Right lobe of liver (tissue), 6 donors: ENCODE measurements at regions not wholly inside any gene's neighbourhood (a gene's known extent, or its start where the extent isn't known, plus 50 kb on each side); places are given as distances from the start of the nearest gene placed in this dataset.

Experiments
- ATAC-seq, 4 donors: fragments of 200-7000 bp; cut with Tn5 transposase; one replicate each; pipeline ENCODE4 v1.9.1; 2020; ENCODE audit warnings: mild to moderate bottlenecking in 4 of 4, moderate library complexity in 4 of 4
- DNase-seq, 3 donors: peaks; one replicate each; pipeline ENCODE4 v3.0.0-alpha.2; 2020
- H3K27ac ChIP-seq, 3 donors: fragments of 200-600 bp; one replicate each; pipeline ENCODE4 v1.8.0; 2022
- H3K27me3 ChIP-seq, 2 donors: fragments of 200-600 bp; one replicate each; pipeline ENCODE4 v1.8.0; 2022
- H3K36me3 ChIP-seq, 4 donors: fragments of 200-600 bp; sonication (generic) in 1 of 4; one replicate each; pipeline versions ENCODE4 v1.5.1 to v1.8.0; 2017 to 2022; ENCODE audit warnings: control low read depth in 1 of 4
- H3K4me1 ChIP-seq, 4 donors: fragments of 200-600 bp; sonication (generic) in 1 of 4; one replicate each; pipeline versions ENCODE4 v1.5.1 to v1.8.0; 2017 to 2022; ENCODE audit warnings: control low read depth in 1 of 4
- H3K4me3 ChIP-seq, 3 donors: fragments of 200-600 bp; one replicate each; pipeline ENCODE4 v1.8.0; 2022
- H3K9me3 ChIP-seq, 4 donors: fragments of 200-600 bp; sonication (generic) in 1 of 4; one replicate each; pipeline versions ENCODE4 v1.5.1 to v1.8.0; 2017 to 2022; ENCODE audit warnings: control low read depth in 1 of 4
- CTCF ChIP-seq, 4 donors: fragments of 200-600 bp in 3 of 4; fragments of 450-650 bp in 1 of 4; IDR thresholded peaks; one replicate each; pipeline versions ENCODE4 v1.5.1 to v1.8.0; 2016 to 2022; ENCODE audit warnings: antibody characterized with exemption in 4 of 4, mild to moderate bottlenecking in 2 of 4
- POLR2A ChIP-seq: fragments of 450-650 bp; IDR thresholded peaks from one replicate; pipeline ENCODE4 v1.6.1; 2017; ENCODE audit warnings: antibody characterized with exemption, mild to moderate bottlenecking
- WGBS: methylation state at CpG from one replicate; pipeline ENCODE4 v1.1.6; 2018; ENCODE audit warnings: low coverage, low lambda C conversion rate; ENCODE audit not compliant: insufficient coverage; ENCODE audit errors: missing lambda C conversion rate; 5-methylcytosine and 5-hydroxymethylcytosine counted together
- intact Hi-C, 2 donors: fragments of 100-400 bp; cut with DNase I; formaldehyde crosslinking; loops; one replicate each; pipeline versions ENCODE4 v1.11.2 to v1.14.1; 2022
- donor health status: DM: no; HTN: yes; CAD: no.
- donor health status: DM: no; HTN: no; CAD: no.
- donor health status: DM: no; HTN: no; CAD: no.
- donor health status: DM: no; HTN: yes; CAD: no.
- donor health status: DM: no; HTN: yes; CAD: no.

- DNase-seq = no peak
- intact Hi-C loops = no loop called here
- H3K27ac ChIP-seq = no peak overlapping the region
- no peak for TF ChIP-seq CTCF (IDR thresholded peaks at IDR 0.05)
- TF ChIP-seq POLR2A = no peak
- no peaks in the 10 kb centered on the region for H3K36me3 ChIP-seq
- H3K4me3 ChIP-seq = no peak overlapping the region
- no peaks in the 10 kb centered on the region for H3K4me1 ChIP-seq
- no peaks in the 10 kb centered on the region for H3K9me3 ChIP-seq
- 66% methylated on average over 3 of the region's 4 CpGs for WGBS
- no peaks in the 10 kb centered on the region for H3K27me3 ChIP-seq
- ATAC-seq = no peak
Observed at GRCh38 chr11:27596388-27596787, 89.8 kb upstream of the LIN7C start.

DNA sequence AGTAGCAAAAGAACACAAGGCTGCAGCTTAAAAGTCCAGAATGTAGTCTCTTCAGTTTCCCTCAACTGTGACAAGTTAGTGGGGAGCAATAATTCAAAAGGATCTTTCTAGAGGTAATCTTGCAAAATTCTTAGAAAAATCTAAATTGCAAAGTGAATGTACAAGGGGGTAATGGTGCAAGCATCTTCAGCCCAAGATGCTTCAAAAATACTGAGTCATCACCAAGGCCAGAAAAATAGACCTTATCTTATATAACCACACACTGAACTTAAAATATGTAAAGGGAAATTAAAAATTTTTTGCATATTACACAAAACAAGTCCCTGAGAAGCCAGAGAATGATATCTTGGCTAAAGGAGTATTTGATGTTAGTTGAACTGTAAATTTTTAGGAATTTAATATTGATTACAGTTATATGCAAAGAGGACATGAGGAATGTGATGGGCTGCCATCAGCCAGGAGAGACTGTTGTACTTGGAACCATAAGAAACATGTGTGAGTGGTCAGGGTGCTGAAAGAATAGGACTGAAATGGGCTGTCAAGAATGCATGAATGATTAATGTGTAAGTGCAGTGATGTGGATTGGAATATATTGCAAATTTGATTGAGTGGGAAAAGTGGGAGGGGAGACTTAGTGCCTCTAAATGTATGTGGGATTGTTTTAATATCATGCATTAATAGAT lies 85.7 kb upstream of the LIN7C start:
- Histone ChIP-seq H3K27ac (no peak overlapping the region), H3K27me3 (no peaks in the 10 kb centered on the region), H3K36me3 (no peaks in the 10 kb centered on the region), H3K4me1 (no peaks in the 10 kb centered on the region), H3K4me3 (no peak overlapping the region), H3K9me3 (no peaks in the 10 kb centered on the region)
- TF ChIP-seq POLR2A (no peak), CTCF (IDR thresholded peaks at IDR 0.05) (no peak)
- ATAC-seq = no peak
- intact Hi-C loops = no loop called here
- no peak for DNase-seq

DNA sequence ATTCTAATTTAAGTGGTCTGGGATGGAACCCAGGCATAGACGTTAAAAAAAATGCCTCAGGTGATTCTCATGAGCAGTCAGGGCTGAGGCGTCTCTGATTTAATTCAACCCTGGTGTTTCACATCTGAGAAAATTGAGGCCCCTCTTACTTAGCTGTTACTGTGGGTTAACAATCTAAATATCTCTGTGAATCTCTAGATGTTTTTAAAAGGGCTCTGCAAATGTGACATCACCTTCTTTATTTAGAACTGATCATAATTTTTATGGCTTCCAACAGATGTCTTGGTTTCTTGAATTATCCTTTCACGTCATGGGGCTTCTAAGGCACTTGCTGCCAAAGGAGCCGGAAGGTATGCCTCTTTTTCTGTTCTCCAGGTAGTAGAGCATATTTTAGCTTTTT lies 76.1 kb upstream of the LIN7C start:
- Histone ChIP-seq H3K4me3 (no peak overlapping the region), H3K9me3 (no peaks in the 10 kb centered on the region), H3K27ac (no peak overlapping the region), H3K36me3 (no peaks in the 10 kb centered on the region), H3K27me3 (no peaks in the 10 kb centered on the region), H3K4me1 (no peaks in the 10 kb centered on the region)
- DNase-seq = no peak
- ATAC-seq = no peak
- TF ChIP-seq CTCF (IDR thresholded peaks at IDR 0.05) (no peak), POLR2A (no peak)
- intact Hi-C loops = no loop called here
- WGBS = 82% methylated on average over 4 of the region's 4 CpGs

DNA sequence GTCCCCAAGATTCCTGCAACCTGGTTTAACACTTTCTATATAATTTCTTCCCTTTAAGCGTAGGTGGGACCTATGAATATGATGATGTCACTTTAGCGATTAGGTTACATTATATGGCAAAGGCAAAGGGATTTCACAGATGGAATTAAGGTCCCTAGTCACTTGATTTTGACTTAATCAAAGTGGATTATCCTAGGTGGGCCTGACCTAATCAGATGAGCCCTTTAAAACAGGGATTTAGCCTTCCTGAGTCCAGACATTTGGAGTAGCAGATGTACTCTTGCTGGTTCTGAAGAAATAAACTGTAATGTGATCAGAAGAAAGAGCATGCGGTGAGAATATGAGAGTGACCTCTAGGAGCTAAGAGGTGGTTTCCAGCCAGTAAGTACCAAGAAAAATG lies 67.8 kb upstream of the LIN7C start:
- DNase-seq (no peak), ATAC-seq (no peak)
- Histone ChIP-seq H3K9me3 (no peaks in the 10 kb centered on the region), H3K27me3 (no peaks in the 10 kb centered on the region), H3K36me3 (no peaks in the 10 kb centered on the region), H3K4me1 (no peaks in the 10 kb centered on the region), H3K4me3 (no peak overlapping the region), H3K27ac (no peak overlapping the region)
- intact Hi-C loops = no loop called here
- WGBS = 88% methylated on average over 2 of the region's 3 CpGs
- no peak for TF ChIP-seq POLR2A

DNA sequence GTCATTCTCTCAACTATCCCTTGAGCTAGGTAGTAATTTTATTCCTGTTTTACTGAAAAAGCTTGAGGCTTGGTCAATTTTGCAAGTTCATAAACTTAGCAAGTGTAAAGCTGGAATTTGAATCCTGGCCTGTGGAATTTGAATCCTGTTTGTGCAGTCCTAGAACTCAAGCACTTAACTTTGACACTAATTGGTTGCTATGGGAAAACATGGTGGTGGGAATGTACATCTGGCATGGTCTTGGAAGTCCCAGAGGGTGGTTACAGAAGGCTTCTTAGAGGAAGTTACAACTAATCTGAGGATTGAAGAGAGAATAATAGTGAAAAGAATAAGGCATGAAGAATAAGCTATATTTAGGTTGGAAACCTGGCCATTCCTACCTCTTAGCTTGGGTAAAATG lies 66.5 kb upstream of the LIN7C start:
- Histone ChIP-seq H3K27me3 (no peaks in the 10 kb centered on the region), H3K4me3 (no peak overlapping the region), H3K27ac (no peak overlapping the region), H3K36me3 (no peaks in the 10 kb centered on the region), H3K4me1 (no peaks in the 10 kb centered on the region), H3K9me3 (no peaks in the 10 kb centered on the region)
- TF ChIP-seq POLR2A (no peak), CTCF (IDR thresholded peaks at IDR 0.05) (no peak)
- ATAC-seq (no peak), DNase-seq (no peak)
- intact Hi-C loops = no loop called here
